B cell (primary cell): ENCODE measurements at regions not wholly inside any gene's neighbourhood (a gene's known extent, or its start where the extent isn't known, plus 50 kb on each side); places are given as distances from the start of the nearest gene placed in this dataset.

Experiments
- ATAC-seq: fragments of 200-7000 bp; cut with Tn5 transposase; one replicate; pipeline ENCODE4 v1.10.0; 2021; ENCODE audit warnings: low read depth, mild to moderate bottlenecking, moderate number of reproducible peaks, moderate library complexity
- CTCF ChIA-PET: fragments of 350-600 bp; sonication (Branson Sonifier 250); formaldehyde crosslinking; loops from one replicate; lab custom pipeline; 2021; ENCODE audit warnings: antibody characterized with exemption, inconsistent platforms; lab: Charles Lee
- POLR2A ChIA-PET: fragments of 350-600 bp; sonication (Branson Sonifier 250); formaldehyde crosslinking; loops from one replicate; lab custom pipeline; 2021; ENCODE audit warnings: antibody characterized with exemption; lab: Charles Lee
- DNase-seq: peaks from one replicate; pipeline ENCODE4 v3.0.0; 2013
- H2AFZ ChIP-seq: 2 replicates; pipeline ENCODE4 v1.6.1; 2012; ENCODE audit warnings: mild to moderate bottlenecking, low read depth, low read length; ENCODE audit not compliant: insufficient read depth, poor library complexity, severe bottlenecking
- H3K27ac ChIP-seq, 2 donors: 1 replicate in 1 of 2; 2 replicates in 1 of 2; pipeline ENCODE4 v1.5.1; 2012 to 2013; ENCODE audit warnings: low read length in 2 of 2, mild to moderate bottlenecking in 2 of 2, moderate library complexity in 1 of 2
- H3K27me3 ChIP-seq, 4 experiments: fragments of 200-600 bp in 1 of 4; sonication (generic) in 1 of 4; replicated peaks in 1 of 4; 1 replicate in 2 of 4; 2 replicates in 2 of 4; pipeline versions ENCODE4 v1.6.1 to v1.7.0; 2013 to 2016; ENCODE audit warnings: low read length in 3 of 4, mild to moderate bottlenecking in 2 of 4, mixed read lengths in 1 of 4, moderate library complexity in 1 of 4; ENCODE audit not compliant: insufficient read depth in 4 of 4, control insufficient read depth in 3 of 4; ENCODE audit errors: control extremely low read depth in 1 of 4
- H3K36me3 ChIP-seq, 2 experiments: replicated peaks in 1 of 2; 1 replicate in 1 of 2; 2 replicates in 1 of 2; pipeline versions ENCODE4 v1.6.1 to v1.7.1; 2013; ENCODE audit warnings: low read length in 1 of 2; ENCODE audit not compliant: insufficient read depth in 2 of 2, control insufficient read depth in 1 of 2; ENCODE audit errors: control extremely low read depth in 1 of 2, extremely low read depth in 1 of 2
- H3K4me1 ChIP-seq, 2 donors: fragments of 200-600 bp in 1 of 2; sonication (generic) in 1 of 2; 1 replicate in 1 of 2; 2 replicates in 1 of 2; pipeline versions ENCODE4 v1.5.1 to v1.6.1; 2013 to 2017; ENCODE audit warnings: low read length in 2 of 2; ENCODE audit not compliant: control insufficient read depth in 2 of 2, insufficient read depth in 2 of 2
- H3K4me2 ChIP-seq: replicated peaks from 2 replicates; pipeline ENCODE3; 2012; ENCODE audit warnings: mild to moderate bottlenecking, low read depth, low read length; ENCODE audit not compliant: poor library complexity, severe bottlenecking
- H3K4me3 ChIP-seq, 5 experiments: fragments of 200-600 bp in 1 of 5; sonication (generic) in 1 of 5; 1 replicate in 3 of 5; 2 replicates in 2 of 5; pipeline versions ENCODE4 v1.5.1 to v1.7.0; 2011 to 2016; ENCODE audit warnings: low read length in 4 of 5, mild to moderate bottlenecking in 4 of 5, low read depth in 2 of 5, control low read depth in 1 of 5, moderate library complexity in 1 of 5; ENCODE audit not compliant: insufficient read depth in 1 of 5; ENCODE audit errors: control extremely low read depth in 1 of 5, extremely low read depth in 1 of 5
- H3K79me2 ChIP-seq: fragments of 200-600 bp; sonication (generic); one replicate; pipeline ENCODE4 v1.6.0; 2016; ENCODE audit warnings: low read length; ENCODE audit not compliant: control insufficient read depth, insufficient read depth
- H3K9ac ChIP-seq: fragments of 200-600 bp; sonication (generic); 2 replicates; pipeline ENCODE4 v1.6.1; 2017; ENCODE audit warnings: mild to moderate bottlenecking, low read length, moderate library complexity
- H3K9me3 ChIP-seq, 3 donors: one replicate each; pipeline versions ENCODE4 v1.6.1 to v1.7.1; 2013; ENCODE audit warnings: low read length in 2 of 3; ENCODE audit not compliant: control insufficient read depth in 2 of 3, insufficient read depth in 1 of 3; ENCODE audit errors: control extremely low read depth in 1 of 3
- H4K20me1 ChIP-seq: 2 replicates; pipeline ENCODE4 v1.6.0; 2012; ENCODE audit warnings: mild to moderate bottlenecking, low read length; ENCODE audit not compliant: insufficient read depth, control insufficient read depth, poor library complexity, severe bottlenecking
- H3K27ac Mint-ChIP-seq: one replicate; pipeline ENCODE4 v1.8.0; 2021; ENCODE audit warnings: mixed read lengths
- H3K27me3 Mint-ChIP-seq: one replicate; pipeline ENCODE4 v1.8.0; 2021; ENCODE audit warnings: mixed read lengths
- H3K4me1 Mint-ChIP-seq: one replicate; pipeline ENCODE4 v1.8.0; 2021; ENCODE audit warnings: mixed read lengths
- H3K4me3 Mint-ChIP-seq: one replicate; pipeline ENCODE4 v1.8.0; 2021; ENCODE audit warnings: mixed read lengths
- H3K9me3 Mint-ChIP-seq: one replicate; pipeline ENCODE4 v1.8.0; 2022; ENCODE audit warnings: mixed read lengths; ENCODE audit not compliant: insufficient read depth
- EZH2 ChIP-seq: IDR thresholded peaks from 2 replicates; pipeline ENCODE4 v1.6.1; 2012; ENCODE audit warnings: borderline replicate concordance, low read depth, mild to moderate bottlenecking, moderate library complexity, low read length; ENCODE audit not compliant: insufficient read depth, poor library complexity, severe bottlenecking
- WGBS: methylation state at CpG from one replicate; pipeline ENCODE4 v1.1.5; 2013; ENCODE audit warnings: missing lambda C conversion rate; ENCODE audit not compliant: insufficient coverage; 5-methylcytosine and 5-hydroxymethylcytosine counted together
- intact Hi-C: fragments of 100-400 bp; cut with micrococcal nuclease; formaldehyde crosslinking; loops from one replicate; pipeline ENCODE4 v1.10.0; 2022
- TF ChIP-seq, protein P1 (sequence below): fragments of 200-600 bp; IDR thresholded peaks from one replicate; pipeline ENCODE4 v1.8.0; 2022; ENCODE audit warnings: antibody characterized with exemption, mild to moderate bottlenecking

GRCh38 chr2:138093455-138093854 lies 129.2 kb downstream of the HNMT start:
- H3K4me1 Mint-ChIP-seq, result no peaks in the 10 kb centered on the region
- Histone ChIP-seq H3K4me3 (no peak overlapping the region), H3K9me3 (peaks cover 0 to under 1% (median 0%) of the 10 kb centered on the region in 3 donors), H3K27me3 (no peaks in the 10 kb centered on the region), H3K9ac (no peak overlapping the region), H3K36me3 (no peaks in the 10 kb centered on the region), H3K79me2 (no peaks in the 10 kb centered on the region), H3K27ac (no peak overlapping the region), H2AFZ (no peak overlapping the region), H4K20me1 (no peaks in the 10 kb centered on the region), H3K4me1 (no peaks in the 10 kb centered on the region), H3K4me2 (no peak overlapping the region)
- ChIA-PET CTCF (no interaction called here), POLR2A (no interaction called here)
- TF ChIP-seq, protein P1, sequence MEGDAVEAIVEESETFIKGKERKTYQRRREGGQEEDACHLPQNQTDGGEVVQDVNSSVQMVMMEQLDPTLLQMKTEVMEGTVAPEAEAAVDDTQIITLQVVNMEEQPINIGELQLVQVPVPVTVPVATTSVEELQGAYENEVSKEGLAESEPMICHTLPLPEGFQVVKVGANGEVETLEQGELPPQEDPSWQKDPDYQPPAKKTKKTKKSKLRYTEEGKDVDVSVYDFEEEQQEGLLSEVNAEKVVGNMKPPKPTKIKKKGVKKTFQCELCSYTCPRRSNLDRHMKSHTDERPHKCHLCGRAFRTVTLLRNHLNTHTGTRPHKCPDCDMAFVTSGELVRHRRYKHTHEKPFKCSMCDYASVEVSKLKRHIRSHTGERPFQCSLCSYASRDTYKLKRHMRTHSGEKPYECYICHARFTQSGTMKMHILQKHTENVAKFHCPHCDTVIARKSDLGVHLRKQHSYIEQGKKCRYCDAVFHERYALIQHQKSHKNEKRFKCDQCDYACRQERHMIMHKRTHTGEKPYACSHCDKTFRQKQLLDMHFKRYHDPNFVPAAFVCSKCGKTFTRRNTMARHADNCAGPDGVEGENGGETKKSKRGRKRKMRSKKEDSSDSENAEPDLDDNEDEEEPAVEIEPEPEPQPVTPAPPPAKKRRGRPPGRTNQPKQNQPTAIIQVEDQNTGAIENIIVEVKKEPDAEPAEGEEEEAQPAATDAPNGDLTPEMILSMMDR, result no peak
- no peak for TF ChIP-seq EZH2
- WGBS, result 67% methylated on average over 1 of the region's 4 CpGs
- H3K27me3 Mint-ChIP-seq, result no peaks in the 10 kb centered on the region
- intact Hi-C loops, result no loop called here
- no peak overlapping the region for H3K27ac Mint-ChIP-seq
- ATAC-seq, result no peak
- no peak overlapping the region for H3K4me3 Mint-ChIP-seq
- no peak for DNase-seq
- H3K9me3 Mint-ChIP-seq, result no peaks in the 10 kb centered on the region

DNA sequence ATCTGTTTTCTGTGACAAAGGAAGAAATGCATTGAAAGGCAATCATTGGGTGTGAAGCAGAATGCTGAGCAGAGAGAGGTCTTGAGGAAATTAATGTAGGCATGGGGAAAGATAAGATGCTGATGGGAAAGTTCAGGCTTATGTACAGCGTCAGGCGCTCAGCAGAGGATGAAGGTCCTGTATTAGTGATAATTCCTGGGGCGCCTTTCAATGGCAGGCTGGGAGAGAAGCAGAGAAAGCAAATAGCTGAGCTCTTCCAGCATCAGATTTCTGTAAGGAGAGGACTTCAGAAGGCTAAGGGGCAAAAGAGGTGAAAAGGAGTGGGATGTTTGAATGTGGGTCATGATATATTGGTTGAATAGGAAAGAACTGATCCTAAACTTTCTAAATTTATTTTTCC lies 129.8 kb downstream of the HNMT start:
- DNase-seq (no peak), ATAC-seq (no peak)
- no peak overlapping the region for H3K4me3 ChIP-seq
- Mint-ChIP-seq H3K27ac (no peak overlapping the region), H3K9me3 (no peaks in the 10 kb centered on the region), H3K4me3 (no peak overlapping the region), H3K4me1 (no peaks in the 10 kb centered on the region), H3K27me3 (no peaks in the 10 kb centered on the region)
- TF ChIP-seq, protein P1, result no peak
- TF ChIP-seq EZH2, result no peak
- H2AFZ ChIP-seq, result no peak overlapping the region
- WGBS, result 95% methylated on average over 3 of the region's 3 CpGs
- no peak overlapping the region for H3K4me2 ChIP-seq
- intact Hi-C loops, result no loop called here
- no peaks in the 10 kb centered on the region for H4K20me1 ChIP-seq
- ChIA-PET CTCF (no interaction called here), POLR2A (no interaction called here)
- H3K4me1 ChIP-seq, result no peaks in the 10 kb centered on the region
- no peak overlapping the region for H3K9ac ChIP-seq
- no peak overlapping the region for H3K27ac ChIP-seq
- peaks cover 0 to 1% (median 0%) of the 10 kb centered on the region in 3 donors for H3K9me3 ChIP-seq
- H3K36me3 ChIP-seq, result no peaks in the 10 kb centered on the region
- no peaks in the 10 kb centered on the region for H3K27me3 ChIP-seq
- H3K79me2 ChIP-seq, result no peaks in the 10 kb centered on the region
